Upper lobe of right lung (tissue), 1 donor: ENCODE measurements at regions not wholly inside any gene's neighbourhood (a gene's known extent, or its start where the extent isn't known, plus 50 kb on each side); places are given as distances from the start of the nearest gene placed in this dataset.

Experiments used
- ATAC-seq: fragments of 200-7000 bp; cut with Tn5 transposase; one replicate; pipeline ENCODE4 v1.9.1; 2020; ENCODE audit warnings: mild to moderate bottlenecking, moderate library complexity
- DNase-seq: peaks from one replicate; pipeline ENCODE4 v3.0.0-alpha.2; 2020
- H3K27ac ChIP-seq: fragments of 200-600 bp; one replicate; pipeline ENCODE4 v1.8.0; 2022
- H3K27me3 ChIP-seq: fragments of 200-600 bp; one replicate; pipeline ENCODE4 v1.8.0; 2022; ENCODE audit warnings: mild to moderate bottlenecking
- H3K36me3 ChIP-seq: fragments of 200-600 bp; one replicate; pipeline ENCODE4 v1.8.0; 2022
- H3K4me1 ChIP-seq: fragments of 200-600 bp; one replicate; pipeline ENCODE4 v1.8.0; 2022
- H3K4me3 ChIP-seq: fragments of 200-600 bp; one replicate; pipeline ENCODE4 v1.8.0; 2022; ENCODE audit warnings: mild to moderate bottlenecking
- H3K9me3 ChIP-seq: fragments of 200-600 bp; one replicate; pipeline ENCODE4 v1.8.0; 2022
- intact Hi-C: fragments of 100-400 bp; cut with DNase I; formaldehyde crosslinking; loops from one replicate; pipeline ENCODE4 v1.11.0; 2022
- TF ChIP-seq, protein P1 (sequence below): fragments of 200-600 bp; IDR thresholded peaks from one replicate; pipeline ENCODE4 v1.8.0; 2022; ENCODE audit warnings: antibody characterized with exemption
- donor health status: DM: no; HTN: yes; CAD: no; lungs with severe emphysema.

DNA sequence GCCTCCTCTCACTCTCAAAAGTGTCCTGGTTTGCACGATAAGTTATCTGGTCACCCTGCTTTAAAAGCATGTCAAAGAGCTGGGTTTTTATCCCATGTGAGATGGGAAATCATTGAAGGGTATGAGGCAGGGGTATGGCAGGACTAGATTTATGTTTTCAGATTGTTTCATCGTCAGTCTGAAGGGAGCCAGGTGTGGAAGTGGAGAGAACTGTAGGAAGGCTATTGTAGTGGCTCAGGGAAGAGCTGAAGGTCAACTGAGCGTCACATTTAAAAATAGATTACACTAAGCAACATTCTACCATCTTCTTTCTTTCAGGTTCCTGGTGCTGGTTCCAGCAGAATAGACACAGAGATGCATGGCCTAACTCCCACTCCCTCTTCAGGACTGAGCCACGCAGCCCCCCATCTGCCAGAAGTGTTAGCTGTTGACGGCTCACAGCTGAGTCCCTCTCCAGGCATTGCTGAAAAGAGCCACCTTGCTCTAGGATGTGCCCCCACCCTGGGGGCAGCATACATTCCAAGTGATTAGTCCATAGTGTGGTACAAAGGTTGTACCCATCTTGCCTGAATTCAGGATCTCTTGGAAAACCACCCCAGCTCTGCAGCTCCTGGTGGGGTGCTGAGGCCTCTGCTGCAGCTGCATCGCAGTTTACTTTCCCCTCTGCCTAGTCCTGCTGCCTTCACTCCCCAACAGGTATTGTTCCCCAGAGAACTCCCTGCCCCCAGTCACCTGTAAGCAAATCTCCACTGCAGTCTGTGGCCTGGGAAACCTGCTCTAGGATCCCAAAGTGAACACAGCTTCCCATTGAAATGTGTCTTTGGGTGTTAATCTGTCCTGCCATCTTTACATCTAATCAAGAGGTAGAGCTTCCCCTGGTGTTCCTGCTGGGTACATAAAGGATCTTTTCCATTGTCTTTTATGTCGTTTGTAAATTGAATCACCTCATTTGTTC is 79.5 kb upstream of the KLF7 start:
- ATAC-seq (no peak), DNase-seq (no peak)
- H3K4me1 ChIP-seq = peaks cover 1% of the 10 kb centered on the region
- no peaks in the 10 kb centered on the region for H3K27me3 ChIP-seq
- no peak overlapping the region for H3K27ac ChIP-seq
- no peak overlapping the region for H3K4me3 ChIP-seq
- no peaks in the 10 kb centered on the region for H3K9me3 ChIP-seq
- no peaks in the 10 kb centered on the region for H3K36me3 ChIP-seq
- TF ChIP-seq, protein P1, sequence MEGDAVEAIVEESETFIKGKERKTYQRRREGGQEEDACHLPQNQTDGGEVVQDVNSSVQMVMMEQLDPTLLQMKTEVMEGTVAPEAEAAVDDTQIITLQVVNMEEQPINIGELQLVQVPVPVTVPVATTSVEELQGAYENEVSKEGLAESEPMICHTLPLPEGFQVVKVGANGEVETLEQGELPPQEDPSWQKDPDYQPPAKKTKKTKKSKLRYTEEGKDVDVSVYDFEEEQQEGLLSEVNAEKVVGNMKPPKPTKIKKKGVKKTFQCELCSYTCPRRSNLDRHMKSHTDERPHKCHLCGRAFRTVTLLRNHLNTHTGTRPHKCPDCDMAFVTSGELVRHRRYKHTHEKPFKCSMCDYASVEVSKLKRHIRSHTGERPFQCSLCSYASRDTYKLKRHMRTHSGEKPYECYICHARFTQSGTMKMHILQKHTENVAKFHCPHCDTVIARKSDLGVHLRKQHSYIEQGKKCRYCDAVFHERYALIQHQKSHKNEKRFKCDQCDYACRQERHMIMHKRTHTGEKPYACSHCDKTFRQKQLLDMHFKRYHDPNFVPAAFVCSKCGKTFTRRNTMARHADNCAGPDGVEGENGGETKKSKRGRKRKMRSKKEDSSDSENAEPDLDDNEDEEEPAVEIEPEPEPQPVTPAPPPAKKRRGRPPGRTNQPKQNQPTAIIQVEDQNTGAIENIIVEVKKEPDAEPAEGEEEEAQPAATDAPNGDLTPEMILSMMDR = no peak
- intact Hi-C loops = no loop called here

DNA sequence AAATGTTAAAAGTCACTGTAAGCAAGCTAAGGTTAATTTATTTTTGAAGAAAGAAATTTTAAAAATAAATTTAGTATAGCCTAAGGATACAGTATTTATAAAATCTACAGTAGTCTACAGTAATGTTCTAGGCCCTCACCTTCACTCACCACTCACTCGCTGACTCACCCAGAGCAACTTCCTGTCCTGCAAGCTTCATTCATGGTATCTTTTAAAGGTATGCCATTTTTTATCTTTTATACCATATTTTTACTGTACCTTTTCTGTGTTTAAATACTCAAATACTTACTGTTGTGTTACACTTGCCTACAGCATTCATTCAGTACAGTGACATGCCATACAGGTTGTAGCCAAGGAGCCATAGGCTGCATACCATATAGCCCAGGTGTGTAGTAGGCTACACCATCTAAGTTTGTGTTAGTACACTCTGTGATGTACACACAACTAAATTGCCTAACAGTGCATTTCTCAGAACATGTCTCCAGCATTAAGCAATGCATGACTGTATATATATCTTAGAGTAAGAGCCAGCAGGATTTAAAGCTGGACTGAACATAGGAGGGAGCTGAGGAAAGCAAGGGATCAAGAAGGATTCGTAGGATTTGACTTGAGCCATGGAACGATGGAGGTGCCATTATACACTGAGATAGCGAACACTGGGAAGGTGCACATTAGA is 83.1 kb upstream of the KLF7 start:
- H3K4me1 ChIP-seq = no peaks in the 10 kb centered on the region
- DNase-seq (no peak), ATAC-seq (no peak)
- TF ChIP-seq, protein P1 = no peak
- H3K4me3 ChIP-seq = no peak overlapping the region
- no peaks in the 10 kb centered on the region for H3K9me3 ChIP-seq
- H3K36me3 ChIP-seq = no peaks in the 10 kb centered on the region
- no peak overlapping the region for H3K27ac ChIP-seq
- intact Hi-C loops = no loop called here
- no peaks in the 10 kb centered on the region for H3K27me3 ChIP-seq

DNA sequence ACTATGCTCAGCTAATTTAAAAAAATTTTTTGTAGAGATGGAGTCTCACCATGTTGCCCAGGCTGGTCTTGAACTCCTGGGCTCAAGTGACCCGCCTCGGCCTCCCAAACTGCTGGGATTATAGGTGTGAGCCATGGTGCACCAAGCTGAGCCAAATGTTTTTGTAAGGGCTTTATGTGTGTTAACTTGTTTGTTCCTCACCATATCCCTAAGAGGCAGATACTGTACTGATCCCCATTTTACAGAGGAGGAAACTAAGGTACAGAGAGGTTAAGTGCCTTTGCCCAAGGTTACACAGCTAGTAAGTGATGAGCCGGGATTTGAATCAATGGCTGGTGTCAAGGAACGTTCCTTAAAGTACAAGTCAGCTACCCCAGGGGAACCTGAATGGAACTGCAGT is 85.3 kb upstream of the KLF7 start:
- Histone ChIP-seq H3K36me3 (no peaks in the 10 kb centered on the region), H3K27ac (no peak overlapping the region), H3K4me3 (no peak overlapping the region), H3K4me1 (peaks cover 7% of the 10 kb centered on the region), H3K27me3 (no peaks in the 10 kb centered on the region), H3K9me3 (no peaks in the 10 kb centered on the region)
- DNase-seq (no peak), ATAC-seq (no peak)
- TF ChIP-seq, protein P1 = no peak
- intact Hi-C loops = no loop called here

DNA sequence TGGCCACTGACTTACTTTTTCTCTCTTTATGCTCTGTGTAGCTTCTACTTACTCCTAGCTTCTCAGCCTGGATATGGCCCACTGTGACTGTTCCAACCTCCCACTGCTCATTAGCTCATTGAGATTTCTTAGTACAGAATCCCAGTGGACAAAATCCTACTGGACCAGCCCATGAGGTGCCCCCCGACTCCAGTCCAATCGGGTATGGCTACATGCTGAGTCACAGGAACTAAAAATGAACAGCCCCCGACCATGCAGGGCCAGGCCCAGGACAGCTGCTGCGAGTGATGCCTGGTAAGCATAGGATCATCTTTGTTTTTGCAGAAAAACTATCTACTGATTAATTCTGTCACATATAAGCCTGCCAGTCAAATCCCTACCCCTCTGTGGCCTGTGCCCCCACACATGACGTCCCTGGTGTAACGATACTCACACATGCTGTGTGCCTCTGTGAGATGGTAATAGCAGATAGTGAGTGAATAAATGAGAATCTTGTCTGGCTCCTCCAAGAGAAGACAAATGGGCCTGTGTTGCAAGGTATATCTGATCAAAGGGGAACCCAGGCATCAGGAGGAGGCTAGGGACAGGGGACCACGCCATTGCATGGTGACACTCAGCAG is 85.9 kb upstream of the KLF7 start:
- Histone ChIP-seq H3K36me3 (no peaks in the 10 kb centered on the region), H3K27me3 (no peaks in the 10 kb centered on the region), H3K9me3 (no peaks in the 10 kb centered on the region), H3K27ac (no peak overlapping the region), H3K4me1 (peaks cover 11% of the 10 kb centered on the region), H3K4me3 (no peak overlapping the region)
- ATAC-seq (no peak), DNase-seq (no peak)
- TF ChIP-seq, protein P1 = no peak
- intact Hi-C loops = no loop called here

DNA sequence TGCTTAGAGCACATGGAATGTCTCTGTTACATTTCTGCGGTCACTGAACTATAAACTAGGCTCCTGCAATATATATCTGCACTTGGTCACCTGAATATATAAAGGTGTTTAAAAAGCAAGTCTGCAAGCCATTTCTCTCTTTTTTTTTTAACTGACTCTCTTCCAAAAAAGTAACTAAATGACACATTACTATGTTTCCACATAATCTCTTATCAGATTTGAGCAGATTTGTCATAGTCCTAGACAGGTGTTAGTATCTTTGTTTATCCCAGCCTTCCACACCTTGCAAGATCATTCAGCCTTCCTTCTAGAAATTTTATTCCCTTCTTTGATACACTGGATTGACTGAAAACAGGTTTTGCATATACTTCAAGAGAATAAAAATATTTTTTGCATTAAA is 86.7 kb upstream of the KLF7 start:
- no peak for DNase-seq
- no peak for ATAC-seq
- intact Hi-C loops = no loop called here
- Histone ChIP-seq H3K27ac (no peak overlapping the region), H3K9me3 (no peaks in the 10 kb centered on the region), H3K36me3 (no peaks in the 10 kb centered on the region), H3K27me3 (no peaks in the 10 kb centered on the region), H3K4me3 (no peak overlapping the region), H3K4me1 (peaks cover 11% of the 10 kb centered on the region)
- TF ChIP-seq, protein P1 = no peak
